HG03520 (cell line): ENCODE measurements at regions not wholly inside any gene's neighbourhood (a gene's known extent, or its start where the extent isn't known, plus 50 kb on each side); places are given as distances from the start of the nearest gene placed in this dataset.

Experiments used
- ATAC-seq: cut with Tn5 transposase; IDR thresholded peaks from one replicate; pipeline ENCODE4 v1.9.1; 2021; ENCODE audit warnings: mild to moderate bottlenecking, moderate library complexity; ENCODE audit not compliant: unreplicated experiment

DNA sequence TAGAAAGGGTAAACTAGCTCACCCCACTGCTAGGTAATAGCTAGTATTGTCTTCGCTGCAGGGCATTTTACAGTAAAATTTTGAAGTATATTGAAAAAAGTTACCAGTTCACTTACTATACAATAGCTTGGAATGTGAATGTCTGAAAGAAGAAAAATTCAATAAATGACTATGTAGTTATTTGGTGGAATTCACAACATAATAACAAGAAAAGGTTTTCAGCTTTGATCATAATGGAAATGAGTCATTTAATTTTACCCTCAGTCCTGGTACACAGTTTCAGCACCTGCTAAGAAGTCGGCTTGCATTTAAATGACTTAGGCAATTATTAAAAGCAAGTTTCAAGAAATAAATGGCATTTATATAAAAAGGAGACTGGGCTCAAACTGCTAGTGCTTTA lies 90.4 kb downstream of the NUP35 start:
- peak; percentile 82 for ATAC-seq

DNA sequence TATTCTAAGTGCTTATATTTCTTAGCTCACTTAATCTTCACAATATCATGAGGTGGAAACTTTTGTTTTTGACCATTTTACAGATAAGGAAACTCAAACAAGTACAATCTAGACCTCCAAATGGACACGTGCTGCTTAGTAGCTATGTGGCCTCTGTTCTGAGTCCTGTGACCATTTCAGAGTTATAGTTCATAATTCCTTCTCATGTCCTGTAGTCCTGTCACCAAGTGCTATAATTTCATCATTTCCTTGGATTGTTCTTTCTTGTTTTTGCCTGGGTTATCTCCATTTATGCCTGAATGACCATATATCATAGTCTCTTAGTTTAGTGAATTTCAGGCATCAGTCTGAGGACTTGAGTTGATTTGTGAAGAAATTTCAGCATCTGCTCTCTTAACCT lies 91.7 kb downstream of the NUP35 start:
- no peak for ATAC-seq

DNA sequence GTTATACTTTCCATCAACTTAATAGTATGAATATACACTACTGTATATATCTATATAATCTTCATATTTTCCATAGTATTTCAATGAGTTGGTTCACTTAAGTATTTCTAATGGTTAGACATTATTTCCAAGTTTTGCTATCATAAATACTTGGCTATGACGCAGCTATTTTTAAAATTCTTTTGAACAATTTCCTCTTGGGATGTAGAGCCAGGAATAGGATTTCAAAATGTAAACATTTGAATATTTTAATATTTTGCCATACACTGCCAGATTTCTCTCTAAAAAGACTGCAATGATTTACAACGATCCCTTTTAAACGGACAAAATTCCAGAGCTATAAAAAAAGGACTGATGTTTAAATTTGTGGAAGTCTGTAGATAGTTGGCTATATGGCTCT lies 95.6 kb downstream of the NUP35 start:
- no peak for ATAC-seq

DNA sequence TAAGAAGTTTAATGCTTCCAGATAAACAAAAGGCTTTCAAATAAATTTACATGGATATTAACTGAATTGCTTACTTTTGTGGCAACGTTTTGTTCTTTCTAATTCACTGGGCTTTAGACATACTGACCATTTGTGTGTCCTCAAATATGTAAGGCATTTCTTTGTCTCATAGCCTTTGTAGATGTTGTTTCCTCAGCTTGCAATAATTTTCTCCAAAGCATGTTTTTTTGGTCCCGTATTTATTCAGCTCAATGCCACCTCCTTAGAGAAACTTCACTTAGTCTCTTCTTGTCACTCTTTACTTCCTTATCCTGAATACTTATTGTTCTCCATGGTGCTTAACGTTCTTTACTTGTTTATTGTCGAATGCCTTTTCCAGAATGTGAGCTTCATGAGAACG lies 98.5 kb downstream of the NUP35 start:
- no peak for ATAC-seq

DNA sequence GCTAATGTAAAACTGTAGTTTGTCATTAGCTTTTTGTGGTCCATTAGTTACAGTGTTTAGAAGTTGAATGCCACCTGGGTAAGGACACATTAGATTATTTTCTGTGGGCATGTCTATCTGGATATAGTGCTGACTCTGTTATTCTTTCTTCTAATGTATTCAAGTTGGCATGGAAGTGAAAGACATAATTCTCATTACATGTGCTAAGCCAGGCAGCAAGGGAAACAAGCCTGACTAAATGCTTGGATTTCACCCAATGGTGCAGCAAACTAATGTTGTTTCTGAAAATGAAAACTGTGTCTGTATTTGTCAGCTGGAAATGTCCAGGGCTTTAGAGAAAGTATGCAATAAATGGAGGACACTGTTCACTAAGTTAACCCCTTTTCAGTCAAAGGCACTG lies 100.7 kb downstream of the NUP35 start:
- ATAC-seq: no peak

DNA sequence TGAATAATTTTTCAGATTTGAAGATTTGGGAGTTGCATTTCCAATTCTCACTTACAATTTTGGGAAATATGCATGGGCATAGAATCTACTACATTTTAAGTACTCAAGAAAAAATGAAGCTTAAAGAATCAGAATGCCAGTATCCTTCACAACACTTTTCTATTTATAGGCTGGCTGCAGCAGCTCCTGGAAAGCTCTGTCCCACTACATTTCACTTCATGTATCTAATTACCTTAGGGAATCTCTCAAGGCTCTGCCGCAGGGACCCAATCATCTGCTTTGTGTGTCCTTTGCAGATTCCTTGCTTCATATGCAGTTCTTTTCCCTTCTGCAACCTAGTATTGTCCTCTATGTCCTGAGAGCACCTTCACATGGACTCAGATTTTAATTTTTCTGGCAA lies 102.9 kb downstream of the NUP35 start:
- ATAC-seq: no peak

DNA sequence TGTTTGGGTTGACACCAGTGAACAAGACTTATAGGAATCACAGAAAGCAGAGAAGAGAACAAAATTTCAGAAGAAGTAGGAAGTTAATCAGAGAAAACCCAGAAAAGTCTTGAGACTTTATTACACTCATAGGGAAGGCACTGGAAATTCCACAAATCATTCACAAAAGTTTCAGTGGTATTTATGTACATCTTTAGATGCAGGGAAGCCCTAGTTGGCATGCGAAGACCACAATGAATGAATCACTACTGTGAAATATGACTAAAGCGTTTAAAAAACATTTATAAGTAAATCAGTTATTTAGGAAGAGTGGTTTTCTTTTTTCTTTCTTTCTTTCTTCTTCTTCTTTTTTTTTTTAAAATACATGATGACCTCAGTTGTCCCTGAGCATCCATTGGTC lies 105.1 kb downstream of the NUP35 start:
- no peak for ATAC-seq

DNA sequence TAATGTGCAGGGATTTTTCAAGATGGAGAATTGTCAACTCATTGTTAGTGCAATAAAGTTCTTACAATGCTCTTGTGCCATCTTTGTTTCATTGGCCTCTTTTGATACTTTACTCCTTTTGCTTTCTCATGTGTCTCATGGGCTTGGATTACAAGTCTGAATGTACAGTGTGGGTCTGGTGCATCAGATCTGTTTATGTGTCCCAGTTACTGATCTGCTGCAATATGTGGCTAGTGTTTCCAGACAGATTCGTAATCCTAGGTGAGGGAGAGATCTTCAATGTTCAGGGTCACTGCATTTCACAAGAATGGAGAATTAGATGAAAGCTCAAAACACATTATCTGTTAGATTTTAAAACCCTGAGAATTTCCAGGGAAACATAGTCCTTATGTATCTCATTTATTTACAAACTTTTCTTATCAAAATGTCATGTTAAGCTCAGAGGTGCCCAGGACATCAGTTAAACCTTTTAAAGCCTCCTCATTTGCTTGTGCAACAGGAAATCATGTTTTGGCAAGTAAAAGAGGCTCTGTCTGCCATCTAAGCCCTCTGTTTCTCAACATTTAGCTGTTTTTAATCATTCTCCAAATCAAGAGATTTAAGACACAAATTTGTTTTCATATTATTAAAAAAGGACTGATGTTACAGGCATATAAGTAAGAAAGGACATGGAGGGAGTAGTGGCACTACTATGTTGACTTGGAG lies 108.1 kb downstream of the NUP35 start:
- no peak for ATAC-seq

DNA sequence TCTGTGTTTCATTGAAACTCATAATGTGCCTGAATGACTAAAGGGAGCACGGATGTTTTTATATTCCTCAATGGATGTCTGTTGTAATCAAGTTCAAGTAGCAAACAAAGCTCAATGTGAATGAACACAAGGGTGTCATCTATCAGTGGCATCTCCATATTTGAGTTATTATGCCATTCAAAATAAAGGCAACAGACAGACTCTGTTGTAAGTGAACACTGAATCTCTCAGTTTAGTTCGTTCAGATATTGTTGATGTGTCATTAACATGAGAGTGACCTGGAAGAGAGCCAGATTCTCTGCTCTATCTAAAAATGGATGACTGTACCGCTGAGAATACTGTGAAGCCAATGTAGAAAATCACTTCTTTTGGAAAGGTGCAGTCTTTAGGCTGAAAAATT lies 118.7 kb downstream of the NUP35 start:
- ATAC-seq: no peak

DNA sequence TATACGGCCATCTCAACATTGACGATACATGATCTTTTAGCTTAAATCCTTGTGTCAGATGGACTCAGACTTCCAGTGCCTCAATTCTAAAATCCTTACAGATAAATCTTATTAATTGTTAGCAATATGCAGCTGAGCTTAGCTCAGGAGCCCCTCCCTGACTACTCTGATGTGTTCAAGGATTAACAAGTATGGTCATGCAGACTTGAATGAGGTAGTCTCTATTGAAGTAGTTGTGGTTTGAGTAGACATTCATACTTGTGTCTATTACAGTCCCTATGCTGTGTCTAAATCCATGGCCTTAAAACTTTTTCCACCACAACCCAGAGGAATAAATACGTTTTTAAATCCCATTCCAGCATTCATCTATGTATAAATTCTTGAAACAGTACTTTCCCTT lies 119.5 kb downstream of the NUP35 start:
- ATAC-seq: no peak

DNA sequence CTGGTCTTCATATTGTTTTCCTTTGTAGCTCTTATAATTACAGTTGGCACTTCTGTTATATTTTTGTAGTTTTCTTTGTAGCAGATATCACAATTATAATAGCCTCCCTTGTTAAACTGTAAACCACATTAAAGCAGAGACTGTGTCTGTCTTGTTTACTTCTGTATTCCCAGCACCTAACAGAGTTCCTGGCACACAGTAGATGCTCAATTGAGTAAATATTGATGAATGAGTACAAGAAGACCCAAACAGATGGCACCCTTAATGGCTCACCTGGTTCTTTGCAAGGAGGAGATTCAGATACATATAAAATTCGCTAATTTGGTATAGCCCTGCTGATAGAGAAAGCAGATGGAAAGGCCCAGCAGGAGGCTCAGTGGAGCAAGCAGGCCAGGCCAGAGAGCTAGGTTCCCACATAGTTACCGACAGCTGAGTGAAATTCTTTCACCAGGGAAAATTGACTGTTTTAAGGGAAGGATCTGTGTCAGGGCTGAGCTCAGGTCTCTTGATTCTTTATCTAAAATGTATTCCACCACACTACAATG lies 120.1 kb downstream of the NUP35 start:
- no peak for ATAC-seq

DNA sequence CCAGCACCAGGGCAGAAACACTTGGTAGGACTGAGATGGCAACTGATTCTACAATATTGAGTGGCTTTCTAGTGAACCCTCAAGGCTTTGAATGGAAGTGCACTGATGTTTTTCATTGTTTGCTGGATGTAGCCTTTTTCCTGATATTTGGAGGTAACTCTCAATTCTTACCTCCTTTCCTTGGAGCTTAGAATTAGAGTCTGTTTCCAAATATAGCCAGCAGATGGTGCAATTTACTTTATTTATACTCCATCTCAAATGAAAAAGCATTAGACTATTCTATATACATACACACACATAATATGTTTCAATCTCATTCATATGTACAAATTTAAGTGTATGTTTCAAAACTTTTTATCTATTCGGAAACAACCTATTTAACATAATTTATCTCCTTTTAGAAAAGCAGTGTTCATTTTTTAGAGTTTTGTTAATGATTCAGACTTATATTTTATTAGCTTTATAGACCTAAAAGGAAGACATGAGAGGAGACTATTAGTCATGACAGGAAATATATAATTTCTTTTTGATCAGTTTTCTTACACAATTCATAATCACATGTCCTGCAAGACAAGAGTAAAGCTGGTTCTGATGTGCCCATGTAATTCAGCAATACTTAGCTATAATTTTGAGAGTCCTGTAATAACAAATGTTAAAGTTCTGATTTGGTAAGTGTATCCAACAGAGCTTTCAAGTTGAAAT lies 124.8 kb downstream of the NUP35 start:
- no peak for ATAC-seq

DNA sequence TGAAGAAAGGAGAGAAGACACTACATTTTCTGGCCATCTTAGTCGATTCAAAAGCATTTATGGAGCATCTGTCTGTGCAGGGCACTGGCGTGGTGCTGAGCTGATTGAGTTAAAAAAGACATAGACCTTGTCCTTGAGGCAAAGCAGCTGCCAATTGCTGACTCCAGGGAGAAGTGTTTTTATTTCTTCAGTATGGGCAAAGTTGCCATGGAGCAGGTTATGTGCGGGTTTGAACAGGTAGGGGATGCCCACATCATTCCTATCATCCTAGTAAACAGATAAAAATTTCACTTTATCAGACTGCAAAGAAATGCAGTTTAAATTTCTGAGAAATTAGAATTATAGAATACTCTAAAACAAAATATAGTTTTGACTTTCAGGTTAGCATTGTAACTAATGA lies 125.8 kb downstream of the NUP35 start:
- ATAC-seq: no peak

DNA sequence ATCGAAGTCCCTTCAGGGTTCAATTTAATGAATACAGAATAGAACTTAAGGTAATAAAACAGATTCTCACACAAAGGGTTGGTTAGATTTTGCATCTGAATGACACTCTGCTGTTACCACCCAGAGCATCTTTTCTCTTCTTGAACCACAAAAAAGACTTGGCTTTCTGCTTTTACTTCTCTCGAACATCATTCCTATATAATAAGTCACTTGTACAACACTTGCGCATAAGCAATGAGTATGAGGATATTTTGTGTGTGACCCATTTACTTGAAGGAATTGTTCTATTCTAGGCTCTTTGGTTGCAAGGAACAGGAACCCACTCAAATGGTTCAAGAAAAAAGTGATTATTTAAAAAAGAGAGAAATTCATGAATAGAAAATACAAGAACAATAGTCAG lies 126.2 kb downstream of the NUP35 start:
- ATAC-seq: no peak

DNA sequence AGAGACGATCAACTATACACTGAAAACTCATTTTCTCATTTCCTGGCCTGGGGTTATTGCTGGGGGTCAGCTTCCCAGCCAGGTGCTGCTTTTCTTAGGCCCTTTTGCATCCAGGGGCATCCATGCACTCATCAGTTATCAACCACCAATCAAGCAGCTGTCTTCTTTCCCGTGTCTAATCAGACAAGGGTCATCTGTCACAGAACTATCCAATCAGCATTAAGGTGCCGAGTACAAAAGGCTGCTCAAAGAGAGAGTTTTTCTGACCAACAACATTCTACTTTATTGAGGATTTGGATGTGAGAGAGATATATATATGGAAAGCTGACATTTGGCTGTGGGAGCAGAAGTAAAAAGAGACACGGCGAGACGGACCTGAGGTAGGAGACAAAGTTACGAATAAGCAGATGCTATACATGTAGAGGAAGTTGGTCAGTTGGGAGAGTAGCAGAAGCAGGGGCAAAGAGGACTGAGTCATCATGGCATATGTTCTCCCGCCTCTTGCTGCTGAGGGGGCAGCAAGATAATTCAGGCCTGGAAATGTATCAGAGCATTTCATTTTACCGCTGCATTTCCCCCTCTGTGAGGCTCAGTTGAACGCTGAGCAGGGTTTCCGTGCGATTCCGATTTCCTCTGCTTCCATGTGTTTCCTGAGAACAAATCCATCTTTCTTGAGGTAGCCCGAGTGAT lies 129.3 kb downstream of the NUP35 start:
- no peak for ATAC-seq

DNA sequence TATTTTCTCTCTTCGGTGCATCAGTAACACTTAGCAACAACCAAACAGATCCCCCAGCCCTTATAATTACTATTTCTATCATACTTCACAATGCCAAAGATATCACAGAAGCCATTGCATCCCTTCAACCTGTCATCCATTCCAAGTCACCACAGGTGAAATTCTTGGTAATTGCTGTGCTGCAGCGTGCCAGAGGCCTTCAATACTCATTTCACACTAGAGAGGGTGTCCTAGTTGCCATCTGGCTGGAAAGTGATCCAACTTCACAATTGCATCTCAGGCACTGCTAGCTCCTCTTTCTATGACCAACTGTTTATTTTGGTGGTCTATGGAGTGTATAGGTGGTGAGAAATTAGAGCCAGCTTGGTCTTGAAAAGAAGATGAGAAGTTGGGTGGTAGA lies 131.2 kb downstream of the NUP35 start:
- no peak for ATAC-seq

DNA sequence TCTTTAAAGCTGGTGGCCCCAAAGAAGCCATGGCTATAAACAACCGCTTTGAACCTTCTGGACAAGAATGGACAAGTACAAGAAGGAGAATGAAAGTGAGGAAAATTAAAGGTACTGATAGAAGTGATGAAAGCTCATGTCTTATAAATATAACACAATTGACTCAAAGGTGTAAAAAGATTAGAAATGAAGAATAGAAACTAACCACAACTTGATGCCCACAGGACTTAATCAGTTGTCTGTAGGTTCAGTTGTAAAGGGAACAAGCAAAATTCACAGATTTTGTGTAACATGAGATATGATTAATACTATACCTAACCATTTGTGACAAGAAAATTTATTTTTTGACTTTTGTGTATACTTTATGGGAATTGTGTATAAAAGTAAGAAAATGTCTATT lies 135.7 kb downstream of the NUP35 start:
- ATAC-seq: peak; percentile 50

DNA sequence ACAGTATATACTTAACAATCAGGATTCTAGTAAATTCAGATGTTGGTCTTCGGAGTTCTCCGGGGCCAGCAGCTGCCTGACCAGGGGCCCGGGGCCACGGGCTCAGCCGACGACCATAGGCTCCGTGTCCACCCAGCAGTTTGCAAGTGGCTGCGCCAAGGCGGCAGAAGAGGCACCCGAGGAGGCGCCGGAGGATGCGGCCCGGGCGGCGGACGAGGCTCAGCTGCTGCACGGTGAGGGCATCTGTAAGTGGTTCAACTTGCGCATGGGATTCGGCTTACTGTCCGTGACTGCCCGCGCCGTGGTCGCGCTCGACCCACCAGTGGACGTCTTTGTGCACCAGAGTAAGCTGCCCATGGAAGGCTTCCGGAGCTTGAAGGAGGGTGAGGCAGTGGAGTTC lies 136.3 kb downstream of the NUP35 start:
- no peak for ATAC-seq

DNA sequence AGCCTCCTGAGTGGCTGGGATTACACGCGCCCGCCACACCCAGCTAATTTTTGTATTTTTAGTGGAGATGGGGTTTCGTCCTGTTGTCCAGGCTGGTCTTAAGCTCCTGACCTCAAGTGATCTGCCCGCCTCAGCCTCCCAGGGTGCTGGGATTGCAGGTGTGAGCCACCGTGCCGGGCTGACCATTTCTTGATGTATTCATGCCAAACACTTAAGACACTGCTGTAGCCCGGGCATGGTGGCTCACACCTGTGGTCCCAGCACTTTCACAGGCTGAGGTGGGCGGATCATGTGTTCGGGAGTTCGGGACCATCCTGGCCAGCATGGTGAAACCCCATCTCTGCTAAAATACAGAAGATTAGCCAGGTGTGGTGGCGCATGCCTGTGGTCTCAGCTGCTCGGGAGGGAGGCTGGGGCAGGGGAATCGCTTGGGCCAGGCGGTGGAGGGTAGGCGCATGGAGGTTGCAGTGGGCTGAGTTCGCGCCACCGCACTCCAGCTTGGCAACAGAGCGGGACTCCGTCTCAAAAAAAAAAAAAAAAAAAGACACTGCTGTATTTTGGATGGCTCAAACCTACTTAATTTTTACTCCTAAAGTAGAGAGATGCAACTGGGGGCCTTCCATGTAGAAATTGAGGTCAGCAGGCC lies 140.8 kb downstream of the NUP35 start:
- no peak for ATAC-seq

DNA sequence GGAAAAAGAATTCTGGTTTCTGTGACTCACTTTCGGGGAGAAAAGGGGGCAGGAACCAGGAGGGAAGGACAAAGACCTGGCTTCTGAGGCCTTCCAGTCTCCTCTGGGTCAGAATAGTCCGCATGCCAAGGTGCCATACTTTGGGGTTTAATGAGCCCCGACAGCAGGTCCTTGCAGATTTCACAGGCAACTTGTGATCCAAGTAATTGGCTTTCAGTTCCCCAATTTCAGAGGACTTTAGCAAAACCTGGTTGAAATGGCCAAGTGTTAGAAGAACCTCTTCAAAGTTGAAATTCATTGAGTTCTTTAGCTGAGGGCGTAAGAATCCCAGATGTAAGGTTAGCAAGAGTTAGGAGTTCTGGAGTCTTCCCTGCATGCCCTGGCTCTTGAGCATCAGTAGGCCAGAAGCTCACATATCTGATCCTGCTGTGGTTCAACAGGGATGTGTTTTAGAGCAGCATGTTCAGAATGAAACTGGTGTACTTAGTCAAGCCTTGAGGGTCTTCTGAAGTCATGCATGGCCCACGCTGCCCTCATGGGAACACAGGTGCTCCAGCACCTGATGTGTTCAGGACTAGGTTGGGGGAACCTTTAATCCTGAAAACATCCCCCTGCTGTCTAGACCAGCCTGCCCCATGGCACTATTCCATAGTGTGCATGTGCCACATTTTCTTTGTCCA lies 143.0 kb downstream of the NUP35 start:
- ATAC-seq: peak; percentile 64

DNA sequence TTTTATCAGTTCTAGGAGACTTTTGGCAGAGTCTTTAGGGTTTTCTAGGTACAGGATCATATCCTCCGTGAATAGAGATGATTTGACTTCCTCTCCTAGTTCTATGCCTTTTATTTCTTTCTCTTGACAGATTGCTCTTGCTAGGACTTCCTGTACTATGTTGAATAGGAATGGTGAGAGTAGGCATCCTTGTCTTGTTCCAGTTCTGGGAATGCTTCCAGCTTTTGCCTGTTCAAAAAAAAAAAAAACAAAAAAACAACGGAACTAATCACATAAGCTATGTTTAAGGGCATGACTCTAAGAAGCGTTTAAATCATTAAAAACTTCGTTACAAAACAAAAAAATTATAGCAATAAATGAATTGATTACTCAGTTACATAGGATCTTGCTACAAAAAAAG lies 145.7 kb downstream of the NUP35 start:
- no peak for ATAC-seq
